ENCODE measurements at regions not wholly inside any gene's neighbourhood (a gene's known extent, or its start where the extent isn't known, plus 50 kb on each side); places are given as distances from the start of the nearest gene placed in this dataset.

DNA sequence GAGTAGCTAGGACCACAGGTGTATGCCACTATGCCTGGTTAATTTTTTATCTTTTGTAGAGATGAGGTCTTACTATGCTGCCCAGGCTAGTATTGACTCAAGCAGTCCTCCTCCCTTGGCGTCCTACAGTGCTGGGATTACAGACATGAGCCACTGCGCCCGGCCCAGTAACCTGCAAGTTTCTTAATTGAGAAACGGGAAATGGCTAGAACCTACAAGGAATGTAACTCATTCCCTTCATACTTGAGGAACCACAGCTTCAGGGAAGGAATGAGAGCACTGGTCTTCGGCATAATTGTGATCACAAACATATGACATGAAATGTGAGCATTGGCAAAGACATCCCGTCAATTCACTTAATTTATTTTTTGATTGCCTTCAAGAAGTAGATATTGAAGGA is 157.0 kb downstream of the KLF5 start:
- Histone ChIP-seq H3K79me2 (ENCODE audit: insufficient read depth, low read length) (no peaks in the 10 kb centered on the region), H3K9me3 (replicated peaks in 1 of 2; ENCODE audit: control insufficient read depth in 1 of 2, insufficient read depth in 1 of 2, low read length in 2 of 2) (no peaks in the 10 kb centered on the region), H3K27me3 (ENCODE audit: control insufficient read depth in 2 of 2, insufficient read depth in 2 of 2, low read length in 2 of 2) (no peaks in the 10 kb centered on the region), H3K36me3 (replicated peaks in 1 of 2; ENCODE audit: control insufficient read depth in 1 of 2, insufficient read depth in 2 of 2, low read length in 2 of 2) (no peaks in the 10 kb centered on the region), H3K4me3 (replicated peaks in 1 of 3; ENCODE audit: low read depth in 2 of 3, low read length in 3 of 3) (no peak overlapping the region), H2AFZ (ENCODE audit: insufficient read depth, low read depth, low read length, poor library complexity, severe bottlenecking) (no peak overlapping the region), H3K9ac (ENCODE audit: insufficient read depth, low read length, poor library complexity, severe bottlenecking) (no peak overlapping the region), H3K4me2 (replicated peaks; ENCODE audit: extremely low read depth, low read length, poor library complexity, severe bottlenecking) (no peak overlapping the region), H4K20me1 (ENCODE audit: insufficient read depth, low read length) (no peaks in the 10 kb centered on the region), H3K4me1 (ENCODE audit: control insufficient read depth in 1 of 2, insufficient read depth in 2 of 2, low read length in 2 of 2) (no peaks in the 10 kb centered on the region), H3K27ac (ENCODE audit: low read depth in 1 of 2, low read length in 2 of 2) (no peak overlapping the region)
- TF ChIP-seq, protein P1, sequence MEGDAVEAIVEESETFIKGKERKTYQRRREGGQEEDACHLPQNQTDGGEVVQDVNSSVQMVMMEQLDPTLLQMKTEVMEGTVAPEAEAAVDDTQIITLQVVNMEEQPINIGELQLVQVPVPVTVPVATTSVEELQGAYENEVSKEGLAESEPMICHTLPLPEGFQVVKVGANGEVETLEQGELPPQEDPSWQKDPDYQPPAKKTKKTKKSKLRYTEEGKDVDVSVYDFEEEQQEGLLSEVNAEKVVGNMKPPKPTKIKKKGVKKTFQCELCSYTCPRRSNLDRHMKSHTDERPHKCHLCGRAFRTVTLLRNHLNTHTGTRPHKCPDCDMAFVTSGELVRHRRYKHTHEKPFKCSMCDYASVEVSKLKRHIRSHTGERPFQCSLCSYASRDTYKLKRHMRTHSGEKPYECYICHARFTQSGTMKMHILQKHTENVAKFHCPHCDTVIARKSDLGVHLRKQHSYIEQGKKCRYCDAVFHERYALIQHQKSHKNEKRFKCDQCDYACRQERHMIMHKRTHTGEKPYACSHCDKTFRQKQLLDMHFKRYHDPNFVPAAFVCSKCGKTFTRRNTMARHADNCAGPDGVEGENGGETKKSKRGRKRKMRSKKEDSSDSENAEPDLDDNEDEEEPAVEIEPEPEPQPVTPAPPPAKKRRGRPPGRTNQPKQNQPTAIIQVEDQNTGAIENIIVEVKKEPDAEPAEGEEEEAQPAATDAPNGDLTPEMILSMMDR (IDR thresholded peaks at IDR 0.05) = no peak
- Mint-ChIP-seq H3K27me3 (ENCODE audit: low read depth in 3 of 3) (peaks cover 3 to 5% (median 3%) of the 10 kb centered on the region in 3 donors), H3K4me3 (no peak overlapping the region), H3K9me3 (peaks cover 0 to 4% (median 0%) of the 10 kb centered on the region in 7 donors), H3K27ac (no peak overlapping the region), H3K4me1 (peaks cover 4% of the 10 kb centered on the region), H3K36me3 (no peaks in the 10 kb centered on the region)
- intact Hi-C loops (cut with micrococcal nuclease) = no loop called here
- DNase-seq = no peak
- no CpG with 5 or more reads among the region's 6 CpGs for WGBS (ENCODE audit: insufficient coverage)

DNA sequence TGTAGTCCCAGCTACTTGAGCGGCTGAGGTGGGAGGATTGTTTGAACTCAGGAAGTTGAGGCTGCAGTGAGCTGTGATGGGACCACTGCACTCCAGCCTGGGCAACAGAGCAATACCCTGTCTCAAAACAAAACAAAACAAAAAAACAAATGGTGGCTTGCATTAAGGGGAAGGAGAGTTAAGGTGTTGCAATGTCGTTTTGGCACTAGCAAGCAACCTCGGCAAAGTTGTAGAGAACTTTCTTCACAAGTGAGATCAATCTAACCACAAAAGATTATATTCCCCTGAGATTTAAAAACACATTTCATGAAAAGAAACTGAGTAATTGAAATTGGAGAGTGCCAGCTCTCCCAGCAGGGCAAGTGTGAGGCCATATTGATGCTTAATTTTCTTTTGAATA is 153.7 kb downstream of the KLF5 start:
- H4K20me1 ChIP-seq (ENCODE audit: insufficient read depth, low read length) = no peaks in the 10 kb centered on the region
- Mint-ChIP-seq H3K4me1 (no peaks in the 10 kb centered on the region), H3K27ac (no peak overlapping the region), H3K36me3 (no peaks in the 10 kb centered on the region), H3K4me3 (no peak overlapping the region), H3K9me3 (peaks cover 0 to 4% (median 2%) of the 10 kb centered on the region in 7 donors), H3K27me3 (ENCODE audit: low read depth in 3 of 3) (peaks cover 3 to 4% (median 4%) of the 10 kb centered on the region in 3 donors)
- no peaks in the 10 kb centered on the region for H3K27me3 ChIP-seq (ENCODE audit: control insufficient read depth in 2 of 2, insufficient read depth in 2 of 2, low read length in 2 of 2)
- H3K27ac ChIP-seq (ENCODE audit: low read depth in 1 of 2, low read length in 2 of 2) = no peak overlapping the region
- H3K4me2 ChIP-seq (replicated peaks; ENCODE audit: extremely low read depth, low read length, poor library complexity, severe bottlenecking) = no peak overlapping the region
- no peaks in the 10 kb centered on the region for H3K36me3 ChIP-seq (replicated peaks in 1 of 2; ENCODE audit: control insufficient read depth in 1 of 2, insufficient read depth in 2 of 2, low read length in 2 of 2)
- H3K4me3 ChIP-seq (replicated peaks in 1 of 3; ENCODE audit: low read depth in 2 of 3, low read length in 3 of 3) = no peak overlapping the region
- no peak overlapping the region for H2AFZ ChIP-seq (ENCODE audit: insufficient read depth, low read depth, low read length, poor library complexity, severe bottlenecking)
- intact Hi-C loops (cut with micrococcal nuclease) = no loop called here
- no peaks in the 10 kb centered on the region for H3K9me3 ChIP-seq (replicated peaks in 1 of 2; ENCODE audit: control insufficient read depth in 1 of 2, insufficient read depth in 1 of 2, low read length in 2 of 2)
- TF ChIP-seq, protein P1 (IDR thresholded peaks at IDR 0.05) = no peak
- no peak for DNase-seq
- H3K9ac ChIP-seq (ENCODE audit: insufficient read depth, low read length, poor library complexity, severe bottlenecking) = no peak overlapping the region
- H3K4me1 ChIP-seq (ENCODE audit: control insufficient read depth in 1 of 2, insufficient read depth in 2 of 2, low read length in 2 of 2) = no peaks in the 10 kb centered on the region
- WGBS (ENCODE audit: insufficient coverage) = no CpG with 5 or more reads among the region's 3 CpGs
- no peaks in the 10 kb centered on the region for H3K79me2 ChIP-seq (ENCODE audit: insufficient read depth, low read length)

All from CD14-positive monocyte (primary cell).